NCI-H1930 (cell line): ENCODE measurements at regions not wholly inside any gene's neighbourhood (a gene's known extent, or its start where the extent isn't known, plus 50 kb on each side); places are given as distances from the start of the nearest gene placed in this dataset.
"Not testable (repeated sequence)": the region's sequence is repeated elsewhere in the genome, so short reads cannot be mapped to it uniquely, and the experiment has no call there.

Source experiments
- DNase-seq, 2 experiments: peaks; one replicate each; lab custom pipeline; 2025; lab: John Stamatoyannopoulos, UW

GRCh38 chr7:9071160-9071762 lies 637.9 kb downstream of the NXPH1 start:
- no peak for DNase-seq

DNA sequence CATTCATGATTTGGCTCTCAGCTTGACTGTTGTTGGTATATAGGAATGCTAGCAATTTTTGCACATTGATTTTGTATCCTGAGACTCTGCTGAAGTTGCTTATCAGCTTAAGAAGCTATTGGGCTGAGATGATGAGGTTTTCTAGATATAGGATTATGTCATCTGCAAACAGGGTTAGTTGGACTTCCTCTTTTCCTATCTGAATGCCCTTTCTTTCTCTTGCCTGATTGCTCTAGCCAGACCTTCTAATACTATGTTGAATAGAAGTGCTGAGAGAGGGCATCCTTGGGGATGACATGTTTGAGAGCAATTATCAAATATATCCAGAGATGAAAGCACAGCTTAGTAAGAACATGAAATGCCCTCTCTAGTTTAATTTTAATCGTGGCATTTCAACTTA lies 642.4 kb downstream of the NXPH1 start:
- DNase-seq: not testable (repeated sequence)

DNA sequence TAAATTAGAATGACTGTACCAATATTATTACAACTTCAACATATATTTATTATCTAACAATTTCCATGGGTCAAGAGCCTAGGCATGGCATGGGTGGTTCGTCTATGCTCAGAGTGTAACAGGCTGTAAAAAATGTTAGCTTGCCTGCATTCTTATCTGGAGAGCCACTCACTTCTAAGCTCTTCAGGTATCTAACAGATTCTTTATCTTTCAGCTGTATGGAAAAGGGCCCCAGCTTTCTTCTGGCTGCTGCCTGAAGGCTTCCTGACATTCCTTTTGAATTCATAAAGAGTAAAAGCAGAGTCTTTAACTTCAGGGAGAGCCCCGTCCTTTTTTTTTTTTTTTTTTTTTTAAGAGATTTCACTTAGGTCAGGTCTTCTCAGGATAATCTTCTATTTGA lies 648.8 kb downstream of the NXPH1 start:
- DNase-seq: no peak

- DNase-seq: no peak
Observed at GRCh38 chr7:9083837-9084236, 650.4 kb downstream of the NXPH1 start.

GRCh38 chr7:9091282-9091681 lies 657.9 kb downstream of the NXPH1 start:
- DNase-seq: no peak

GRCh38 chr7:9097565-9098060 lies 664.2 kb downstream of the NXPH1 start:
- DNase-seq: no peak

- no peak for DNase-seq
Observed at GRCh38 chr7:9100289-9100688, 666.9 kb downstream of the NXPH1 start.

- DNase-seq: no peak
Observed at GRCh38 chr7:9102846-9103245, 669.4 kb downstream of the NXPH1 start.

DNA sequence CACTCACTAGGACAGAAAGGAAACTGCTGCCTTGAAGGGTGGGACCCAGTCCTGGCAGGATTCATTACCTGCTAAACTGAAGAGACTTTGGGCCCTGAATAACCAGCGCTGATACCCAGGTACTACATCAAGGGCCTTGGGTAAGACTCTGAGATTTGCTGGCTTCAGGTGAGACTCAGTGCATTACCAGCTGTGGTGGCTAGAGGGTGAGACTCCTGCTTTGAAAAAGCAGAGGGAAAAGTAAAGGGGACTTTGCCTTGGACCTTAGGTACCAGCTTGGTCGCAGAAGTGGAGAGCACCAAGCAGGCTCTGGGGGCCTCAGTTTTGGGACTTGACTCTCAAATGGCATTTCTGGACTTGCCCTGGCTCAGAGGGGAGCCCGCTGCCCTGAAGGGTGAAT lies 673.3 kb downstream of the NXPH1 start:
- DNase-seq: no peak

GRCh38 chr7:9120331-9120730 lies 686.9 kb downstream of the NXPH1 start:
- DNase-seq: no peak

DNA sequence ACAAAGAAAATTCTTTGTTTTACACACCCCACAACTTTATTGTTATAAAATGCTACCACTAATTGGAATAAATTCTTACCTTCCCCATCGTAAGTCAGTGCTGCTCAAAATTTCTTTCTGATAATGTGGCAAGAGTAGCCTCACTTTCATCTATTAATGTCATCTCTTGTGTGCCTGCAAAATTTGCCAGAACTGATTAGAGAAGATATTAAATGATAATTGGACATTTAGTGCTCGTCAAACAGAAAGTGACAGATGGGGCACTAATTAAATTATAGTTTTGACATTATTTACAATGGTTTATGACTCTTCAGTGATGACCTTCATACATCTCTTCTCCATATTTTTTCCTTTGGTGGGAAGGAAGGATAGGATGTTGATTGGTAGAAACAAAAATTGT lies 690.9 kb downstream of the NXPH1 start:
- no peak for DNase-seq

- DNase-seq: no peak
Observed at GRCh38 chr7:9125246-9125645, 691.8 kb downstream of the NXPH1 start.

DNA sequence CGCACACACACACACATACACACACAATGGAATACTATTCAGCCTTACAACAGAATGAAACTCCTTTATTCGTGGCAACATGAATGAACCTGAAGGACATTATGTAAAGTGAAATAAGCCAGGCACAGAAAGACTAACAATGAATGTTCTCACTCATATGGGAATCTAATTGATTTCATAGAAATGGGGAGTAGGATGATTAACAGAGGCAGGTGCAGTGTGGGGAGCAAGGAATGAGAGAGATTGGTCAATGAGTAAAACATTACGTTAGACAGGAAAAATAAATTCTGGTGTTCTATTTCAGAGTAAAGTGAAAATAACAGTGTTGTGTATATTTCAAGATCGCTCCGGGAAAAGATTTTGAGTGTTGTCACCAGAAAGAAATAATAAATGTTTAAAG lies 694.5 kb downstream of the NXPH1 start:
- DNase-seq: no peak

DNA sequence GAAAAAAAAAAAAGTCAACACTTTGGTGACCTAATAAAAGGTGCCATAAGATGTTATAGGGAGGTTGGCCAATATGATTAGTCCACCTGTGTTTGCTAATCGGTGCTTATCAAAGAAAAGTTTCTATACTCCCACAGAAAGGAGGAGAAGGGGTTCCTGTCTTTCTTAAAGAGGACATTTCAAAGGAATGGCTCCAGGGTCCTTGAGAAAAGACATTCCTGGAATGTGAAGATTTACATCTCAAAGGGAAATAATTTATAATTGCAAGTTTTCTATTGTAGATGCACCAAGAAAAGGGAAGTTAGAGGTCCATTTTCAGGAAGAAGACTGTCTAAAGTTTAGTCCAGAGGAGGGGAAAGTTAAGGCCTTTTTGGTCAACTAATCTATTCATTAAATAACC lies 715.3 kb downstream of the NXPH1 start:
- no peak for DNase-seq

DNA sequence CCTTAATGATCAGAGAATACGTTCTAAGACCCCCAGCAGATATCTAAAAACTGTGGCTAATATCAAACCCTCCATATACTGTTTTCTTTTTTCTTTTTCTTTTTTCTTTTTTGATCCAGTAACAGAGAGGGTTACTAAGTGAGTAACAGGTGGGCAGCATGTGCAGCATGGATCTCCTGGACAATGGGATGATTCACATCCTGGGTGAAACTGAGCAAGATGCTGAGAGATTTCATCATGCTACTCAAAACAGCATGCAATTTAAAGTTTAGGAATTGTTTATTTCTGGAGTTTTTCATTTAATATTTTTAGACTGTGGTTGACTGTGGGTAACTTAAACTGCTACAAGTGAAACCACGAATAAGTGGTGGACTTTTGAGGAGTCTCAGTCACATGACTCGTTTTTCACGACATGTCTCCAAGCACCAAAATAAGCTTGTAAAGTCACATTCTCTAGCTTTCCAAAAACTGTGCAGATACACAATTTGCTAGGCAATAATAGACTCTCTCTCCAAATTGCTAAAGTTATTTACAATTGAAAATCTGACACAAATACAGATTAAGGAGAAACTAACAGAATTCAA lies 716.2 kb downstream of the NXPH1 start:
- no peak for DNase-seq

GRCh38 chr7:9163691-9164090 lies 730.3 kb downstream of the NXPH1 start:
- not testable (repeated sequence) for DNase-seq

DNA sequence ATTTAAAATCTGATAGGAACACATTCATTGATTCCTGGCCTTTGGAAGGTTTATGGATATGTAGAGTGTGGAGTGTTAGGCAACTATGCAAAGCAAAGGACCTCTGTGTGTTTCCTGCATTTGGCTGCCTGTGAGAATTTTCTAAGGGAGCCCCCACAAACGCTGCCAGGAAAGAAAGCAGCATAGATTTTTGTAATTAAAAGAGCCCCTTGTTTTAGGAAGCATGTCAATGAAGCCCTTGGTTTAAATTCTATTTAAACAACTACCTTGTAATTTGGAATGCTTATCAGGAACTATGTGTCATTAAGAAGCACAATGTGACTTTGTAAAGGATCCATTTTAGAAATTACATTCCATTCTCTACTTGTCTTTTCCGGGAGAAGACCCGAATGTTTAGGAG lies 742.5 kb downstream of the NXPH1 start:
- no peak for DNase-seq

GRCh38 chr7:9181356-9181755 lies 747.9 kb downstream of the NXPH1 start:
- DNase-seq: no peak

GRCh38 chr7:9186730-9187129 lies 753.3 kb downstream of the NXPH1 start:
- no peak for DNase-seq

DNA sequence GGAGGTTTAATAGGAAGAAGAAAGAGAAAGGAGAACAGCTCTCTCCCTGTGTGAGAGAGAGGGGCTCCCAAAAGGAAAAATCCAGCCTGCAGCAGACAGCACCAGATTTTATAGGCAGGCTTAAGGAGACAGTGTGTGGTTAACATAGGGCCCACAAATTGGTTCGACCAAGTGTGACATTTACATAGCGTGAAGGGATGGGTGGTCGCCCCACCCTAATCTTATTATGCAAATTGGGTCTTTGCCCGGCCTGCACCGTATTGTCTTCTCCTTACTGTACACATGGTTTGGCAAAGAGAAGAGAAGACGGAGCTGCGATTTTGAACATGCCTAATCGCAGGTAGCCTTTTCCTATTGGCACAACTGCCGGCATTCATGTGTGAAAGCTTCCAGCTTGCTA lies 756.3 kb downstream of the NXPH1 start:
- no peak for DNase-seq

DNA sequence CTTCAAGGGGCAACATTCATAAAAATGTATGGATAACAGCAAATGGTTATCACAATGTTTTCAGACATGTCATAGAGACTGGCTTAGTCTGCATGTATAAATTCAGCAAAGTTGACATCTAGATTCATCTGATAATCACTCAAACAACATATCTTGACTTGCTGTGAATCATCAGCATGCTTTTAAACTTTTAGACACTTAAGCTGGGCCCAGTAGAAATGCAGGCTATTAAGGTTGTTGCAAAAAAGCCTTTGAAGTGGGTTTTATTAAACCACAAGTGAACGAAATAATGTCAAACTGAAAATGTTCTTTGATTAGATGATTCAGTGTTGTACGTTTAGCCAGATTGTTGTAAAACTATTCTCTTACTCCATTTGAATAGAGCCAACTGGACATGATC lies 759.6 kb downstream of the NXPH1 start:
- no peak for DNase-seq

GRCh38 chr7:9200626-9201025 lies 767.2 kb downstream of the NXPH1 start:
- DNase-seq: peak; percentile 15 to 36

DNA sequence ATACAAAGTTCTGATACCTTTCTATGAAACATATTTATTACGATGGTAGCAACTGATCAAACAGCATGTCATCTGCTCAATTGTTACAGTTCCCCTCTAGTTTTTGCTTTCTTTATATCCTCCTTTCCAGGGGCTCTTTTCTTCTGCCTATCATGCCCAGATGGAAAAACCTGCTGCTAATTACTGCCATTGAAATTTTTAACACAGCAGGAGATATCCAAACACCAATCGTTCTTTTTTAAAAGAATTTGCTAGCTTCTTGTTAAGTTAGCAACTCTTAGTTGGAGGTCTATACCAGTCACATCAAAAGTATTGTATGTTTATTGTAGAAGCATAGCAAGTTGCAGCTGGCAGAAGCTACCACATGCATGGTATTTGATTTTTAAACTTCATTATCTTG lies 768.5 kb downstream of the NXPH1 start:
- peak; percentile 82 to 87 for DNase-seq

GRCh38 chr7:9204571-9204970 lies 771.2 kb downstream of the NXPH1 start:
- DNase-seq: no peak
